ENCODE measurements at regions not wholly inside any gene's neighbourhood (a gene's known extent, or its start where the extent isn't known, plus 50 kb on each side); places are given as distances from the start of the nearest gene placed in this dataset.
A peak's percentile ranks its signal among the peaks of the same experiment; 100 is the strongest.

DNA sequence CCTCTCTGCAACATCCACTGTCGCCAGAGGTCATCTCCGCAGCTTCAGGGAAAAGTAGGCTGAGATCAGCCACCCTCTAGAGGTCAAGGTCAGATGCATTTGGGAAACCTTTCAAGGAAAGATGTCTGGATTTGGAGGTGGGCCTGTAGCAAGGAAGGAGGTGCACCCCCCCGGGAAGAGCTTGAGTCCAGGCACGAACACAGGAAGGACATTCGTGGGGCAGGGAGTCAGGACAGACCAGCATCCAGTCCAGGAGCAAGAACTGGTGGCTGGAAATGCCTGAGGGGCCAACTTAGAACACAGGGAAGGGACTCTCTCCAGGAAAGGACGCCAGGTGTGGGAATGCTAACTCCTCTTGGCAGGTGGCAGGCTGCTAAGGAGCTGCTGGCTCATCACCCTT lies 614.1 kb upstream of the MGMT start:
- peaks cover 84% of the 10 kb centered on the region for H3K4me1 Mint-ChIP-seq
- peaks cover 9% of the 10 kb centered on the region for H3K27me3 Mint-ChIP-seq (ENCODE audit: low read depth)
- peak overlapping the region; percentile 54 to 99 (median 96) for H3K27ac Mint-ChIP-seq
- no peak overlapping the region for H3K4me3 Mint-ChIP-seq
- no peaks in the 10 kb centered on the region for H3K36me3 Mint-ChIP-seq (ENCODE audit: low read depth)
- TF ChIP-seq, protein P1, sequence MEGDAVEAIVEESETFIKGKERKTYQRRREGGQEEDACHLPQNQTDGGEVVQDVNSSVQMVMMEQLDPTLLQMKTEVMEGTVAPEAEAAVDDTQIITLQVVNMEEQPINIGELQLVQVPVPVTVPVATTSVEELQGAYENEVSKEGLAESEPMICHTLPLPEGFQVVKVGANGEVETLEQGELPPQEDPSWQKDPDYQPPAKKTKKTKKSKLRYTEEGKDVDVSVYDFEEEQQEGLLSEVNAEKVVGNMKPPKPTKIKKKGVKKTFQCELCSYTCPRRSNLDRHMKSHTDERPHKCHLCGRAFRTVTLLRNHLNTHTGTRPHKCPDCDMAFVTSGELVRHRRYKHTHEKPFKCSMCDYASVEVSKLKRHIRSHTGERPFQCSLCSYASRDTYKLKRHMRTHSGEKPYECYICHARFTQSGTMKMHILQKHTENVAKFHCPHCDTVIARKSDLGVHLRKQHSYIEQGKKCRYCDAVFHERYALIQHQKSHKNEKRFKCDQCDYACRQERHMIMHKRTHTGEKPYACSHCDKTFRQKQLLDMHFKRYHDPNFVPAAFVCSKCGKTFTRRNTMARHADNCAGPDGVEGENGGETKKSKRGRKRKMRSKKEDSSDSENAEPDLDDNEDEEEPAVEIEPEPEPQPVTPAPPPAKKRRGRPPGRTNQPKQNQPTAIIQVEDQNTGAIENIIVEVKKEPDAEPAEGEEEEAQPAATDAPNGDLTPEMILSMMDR (IDR thresholded peaks at IDR 0.05; ENCODE audit: unreplicated experiment in 3 of 3), result no peak
- no peaks in the 10 kb centered on the region for H3K9me3 Mint-ChIP-seq

DNA sequence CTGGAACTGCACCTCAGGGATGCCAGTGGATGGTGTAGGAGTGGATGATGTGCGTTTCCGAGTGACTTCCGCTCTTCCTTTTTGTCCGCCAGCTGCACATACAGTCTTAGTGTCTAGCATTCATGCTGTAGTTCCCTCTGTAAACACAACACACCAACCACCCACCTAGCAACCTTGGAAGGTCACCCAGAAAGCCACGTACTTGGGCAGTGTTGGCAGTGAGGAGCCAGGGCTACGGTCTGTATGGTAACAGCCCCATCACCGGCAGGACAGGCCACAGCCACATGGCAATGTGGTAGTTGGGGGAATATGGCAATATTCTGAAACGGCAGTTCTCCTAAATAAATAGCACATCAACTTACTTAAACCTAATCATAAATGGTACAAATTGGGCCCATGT lies 613.5 kb upstream of the MGMT start:
- no peaks in the 10 kb centered on the region for H3K9me3 Mint-ChIP-seq
- H3K27me3 Mint-ChIP-seq (ENCODE audit: low read depth), result peaks cover 9% of the 10 kb centered on the region
- peak overlapping the region; percentile 99 for H3K27ac Mint-ChIP-seq
- TF ChIP-seq, protein P1 (IDR thresholded peaks at IDR 0.05; ENCODE audit: unreplicated experiment in 3 of 3), result no peak
- H3K36me3 Mint-ChIP-seq (ENCODE audit: low read depth), result no peaks in the 10 kb centered on the region
- H3K4me1 Mint-ChIP-seq, result peaks cover 83% of the 10 kb centered on the region
- H3K4me3 Mint-ChIP-seq, result peak overlapping the region in 1 of 3 experiments; percentile 44

GRCh38 chr10:128854204-128854603 lies 612.8 kb upstream of the MGMT start:
- H3K4me1 Mint-ChIP-seq, result peaks cover 80% of the 10 kb centered on the region
- peaks cover 9% of the 10 kb centered on the region for H3K27me3 Mint-ChIP-seq (ENCODE audit: low read depth)
- no peaks in the 10 kb centered on the region for H3K36me3 Mint-ChIP-seq (ENCODE audit: low read depth)
- peak overlapping the region in 1 of 3 experiments; percentile 28 for H3K4me3 Mint-ChIP-seq
- peak overlapping the region; percentile 99 for H3K27ac Mint-ChIP-seq
- no peaks in the 10 kb centered on the region for H3K9me3 Mint-ChIP-seq
- TF ChIP-seq, protein P1 (IDR thresholded peaks at IDR 0.05; ENCODE audit: unreplicated experiment in 3 of 3), result no peak

- Mint-ChIP-seq H3K27me3 (ENCODE audit: low read depth) (peaks cover 9% of the 10 kb centered on the region), H3K27ac (peak overlapping the region; percentile 99), H3K4me3 (peak overlapping the region in 2 of 3 experiments; percentile 10 to 30), H3K9me3 (no peaks in the 10 kb centered on the region), H3K36me3 (ENCODE audit: low read depth) (no peaks in the 10 kb centered on the region), H3K4me1 (peaks cover 77% of the 10 kb centered on the region)
- TF ChIP-seq, protein P1 (IDR thresholded peaks at IDR 0.05; ENCODE audit: unreplicated experiment in 3 of 3), result no peak
Measured at GRCh38 chr10:128854963-128855362, 612.1 kb upstream of the MGMT start.

GRCh38 chr10:128855618-128856428 lies 611.2 kb upstream of the MGMT start:
- Mint-ChIP-seq H3K4me3 (no peak overlapping the region), H3K4me1 (peaks cover 69% of the 10 kb centered on the region), H3K27me3 (ENCODE audit: low read depth) (peaks cover 6% of the 10 kb centered on the region), H3K27ac (peak overlapping the region; percentile 95 to 99 (median 99)), H3K9me3 (no peaks in the 10 kb centered on the region), H3K36me3 (ENCODE audit: low read depth) (no peaks in the 10 kb centered on the region)
- TF ChIP-seq, protein P1 (IDR thresholded peaks at IDR 0.05; ENCODE audit: unreplicated experiment in 3 of 3), result no peak
